ENCODE measurements at regions not wholly inside any gene's neighbourhood (a gene's known extent, or its start where the extent isn't known, plus 50 kb on each side); places are given as distances from the start of the nearest gene placed in this dataset.
"Not testable (repeated sequence)": the region's sequence is repeated elsewhere in the genome, so short reads cannot be mapped to it uniquely, and the experiment has no call there.

DNA sequence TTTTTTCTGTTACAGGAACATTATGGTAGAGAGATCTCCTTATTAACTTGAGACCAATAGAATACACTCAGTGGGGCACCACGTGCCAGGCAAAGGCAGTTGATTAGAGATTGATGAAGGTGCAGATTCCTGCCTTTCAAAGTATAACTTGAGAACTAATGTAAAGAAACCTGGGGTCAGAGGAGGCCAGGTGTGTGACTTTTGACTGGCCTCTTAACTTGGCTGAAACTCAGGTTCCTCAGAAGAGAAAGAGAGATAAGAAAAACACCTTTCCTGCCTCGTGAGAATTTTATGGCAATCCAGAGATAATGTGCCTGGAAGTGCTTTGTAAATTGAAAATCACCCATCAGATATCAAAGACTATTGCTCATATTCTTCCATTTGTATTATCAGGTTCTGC, 110.7 kb upstream of the GZMB start:
- H3K27ac ChIP-seq = no peak overlapping the region
- DNase-seq (ENCODE audit: low read depth, low spot score) = no peak

DNA sequence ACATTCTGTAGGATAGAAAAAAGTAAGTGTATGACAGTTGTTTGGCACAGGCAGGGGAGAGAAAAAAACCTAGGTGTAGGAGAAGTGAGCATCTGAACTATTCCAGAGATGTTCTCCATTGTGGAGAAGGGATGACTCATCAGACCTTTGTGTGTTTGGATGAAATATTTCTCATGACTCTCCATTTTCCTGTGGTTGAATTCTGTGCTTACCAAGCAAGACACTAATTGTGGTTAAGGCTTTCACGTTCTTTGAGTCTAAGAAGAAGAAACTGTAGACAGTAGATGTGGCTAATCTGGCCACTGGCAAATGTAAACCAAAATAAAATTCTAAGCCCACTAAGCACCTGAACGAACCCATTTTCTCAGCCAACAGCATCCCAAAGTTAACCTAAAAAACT, 107.9 kb upstream of the GZMB start:
- H3K27ac ChIP-seq = no peak overlapping the region
- DNase-seq (ENCODE audit: low read depth, low spot score) = peak; percentile 24

DNA sequence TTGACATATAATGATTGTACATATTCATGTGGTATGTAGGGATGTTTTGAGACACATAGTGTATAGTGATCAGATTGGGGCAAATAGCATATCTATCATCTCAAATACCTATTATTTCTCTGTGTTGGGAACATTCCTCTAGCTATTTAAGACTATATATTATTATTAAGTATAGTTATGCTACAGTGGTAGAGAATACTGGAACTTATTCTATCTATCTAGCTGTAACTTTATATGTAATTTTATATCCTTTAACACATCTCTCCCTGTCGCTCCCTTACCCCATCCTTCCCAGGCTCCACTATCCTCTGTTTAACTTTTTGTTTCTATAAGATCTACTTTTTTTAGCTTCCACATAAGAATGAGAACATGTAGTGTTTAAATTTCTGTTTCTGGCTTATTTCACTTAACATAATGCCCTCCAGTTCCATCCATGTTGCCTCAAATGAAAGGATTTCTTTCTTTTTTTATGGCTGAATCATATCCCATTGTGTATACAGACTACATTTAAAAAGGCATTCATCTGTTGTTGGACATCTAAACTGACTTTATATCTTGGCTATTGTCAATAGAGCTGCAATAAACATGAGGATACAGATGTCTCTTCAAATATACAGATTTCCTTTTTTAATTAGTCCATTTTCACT, 102.1 kb upstream of the GZMB start:
- H3K27ac ChIP-seq = no peak overlapping the region
- DNase-seq (ENCODE audit: low read depth, low spot score) = no peak

DNA sequence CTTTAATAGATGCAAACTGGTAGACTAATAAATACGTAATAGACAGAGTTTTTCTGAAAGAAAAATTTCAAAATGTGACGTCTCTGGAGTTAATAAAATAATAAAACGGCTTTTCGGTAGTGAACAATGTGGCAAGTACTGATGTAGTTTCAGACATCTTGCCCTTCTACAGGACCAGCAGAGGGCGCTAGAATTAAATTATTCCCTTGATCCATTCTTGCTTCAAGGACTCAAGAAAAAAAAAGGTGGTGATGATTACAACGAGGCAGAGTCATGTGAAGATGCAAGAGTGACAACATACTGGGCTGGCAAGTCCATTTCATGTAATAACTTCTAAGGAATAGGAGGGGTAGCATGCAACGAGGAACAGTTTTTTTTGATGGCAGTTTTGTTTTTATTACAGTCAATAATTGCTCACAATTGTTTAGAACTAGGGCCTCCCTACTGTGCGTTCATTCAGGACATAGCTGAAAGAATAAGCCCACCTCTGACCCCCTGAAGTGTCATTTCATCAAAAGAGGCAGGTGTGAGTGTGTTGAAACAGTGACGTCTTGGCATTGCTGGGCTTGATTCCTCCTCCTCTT, 101.0 kb upstream of the GZMB start:
- no peak for DNase-seq (ENCODE audit: low read depth, low spot score)
- H3K27ac ChIP-seq = no peak overlapping the region

- no peak for DNase-seq (ENCODE audit: low read depth, low spot score)
- no peak overlapping the region for H3K27ac ChIP-seq
These were observed 92.5 kb upstream of the GZMB start for GRCh38 chr14:24726480-24726879.

DNA sequence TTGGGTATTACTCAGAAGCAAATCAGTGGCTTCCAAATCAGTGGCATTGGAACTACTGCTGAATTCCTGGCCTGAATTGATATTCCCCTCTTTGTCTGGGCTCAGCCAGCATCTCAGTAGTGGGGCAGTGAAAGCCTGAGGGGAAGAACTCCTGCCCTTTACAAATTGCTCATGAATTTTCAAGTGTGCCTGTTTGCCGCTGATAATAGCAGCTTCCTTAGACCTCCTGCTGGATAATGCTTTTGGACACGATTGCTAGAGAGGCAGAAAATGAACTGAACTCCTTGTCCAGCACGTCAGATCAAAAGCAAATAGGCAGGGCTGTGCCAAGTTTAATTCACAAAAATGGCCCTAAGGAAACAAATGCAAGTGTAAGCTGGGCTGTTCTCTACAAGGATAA, 91.3 kb upstream of the GZMB start:
- H3K27ac ChIP-seq = no peak overlapping the region
- DNase-seq (ENCODE audit: low read depth, low spot score) = no peak

DNA sequence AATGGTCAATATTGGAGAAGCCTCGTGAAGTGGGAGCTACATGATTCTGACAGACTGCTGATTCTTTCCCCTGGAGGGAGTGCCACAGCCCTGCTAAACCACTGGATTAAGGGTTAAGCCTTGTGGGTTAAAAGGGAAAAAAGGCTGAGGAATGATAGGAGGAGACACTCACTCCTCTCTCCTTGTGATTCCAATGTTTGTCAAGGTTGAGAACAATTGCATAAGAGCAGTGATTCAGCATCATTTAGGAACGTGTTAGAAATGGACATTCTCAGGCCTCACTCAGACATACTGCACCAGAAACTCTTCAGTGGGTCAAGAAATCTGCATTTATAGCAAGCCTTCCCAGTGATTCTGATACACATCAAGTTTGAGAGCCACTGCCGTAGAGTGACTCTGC, 87.8 kb upstream of the GZMB start:
- H3K27ac ChIP-seq = no peak overlapping the region
- DNase-seq (ENCODE audit: low read depth, low spot score) = no peak

- no peak overlapping the region for H3K27ac ChIP-seq
- no peak for DNase-seq (ENCODE audit: low read depth, low spot score)
These were observed 81.2 kb upstream of the GZMB start for GRCh38 chr14:24715239-24715638.

DNA sequence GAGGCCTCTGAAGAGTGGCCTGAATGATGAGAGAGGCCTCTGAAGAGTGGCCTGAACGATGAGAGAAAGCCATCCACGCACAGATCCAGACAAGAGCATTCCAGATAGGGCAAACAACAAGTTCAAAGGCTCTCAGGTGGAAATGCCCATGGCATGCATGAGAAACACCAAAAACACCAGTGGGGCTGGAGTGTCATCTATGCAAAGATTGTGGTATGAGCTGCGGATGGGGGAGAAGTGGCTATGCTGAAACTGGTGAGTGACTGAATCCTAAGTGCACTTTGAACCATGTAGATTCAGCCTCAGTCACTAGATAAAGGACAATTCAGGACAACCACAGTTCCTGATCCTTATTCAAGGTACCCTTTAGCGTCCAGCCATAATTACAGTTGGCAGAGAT, 79.4 kb upstream of the GZMB start:
- no peak for DNase-seq (ENCODE audit: low read depth, low spot score)
- H3K27ac ChIP-seq = no peak overlapping the region

DNA sequence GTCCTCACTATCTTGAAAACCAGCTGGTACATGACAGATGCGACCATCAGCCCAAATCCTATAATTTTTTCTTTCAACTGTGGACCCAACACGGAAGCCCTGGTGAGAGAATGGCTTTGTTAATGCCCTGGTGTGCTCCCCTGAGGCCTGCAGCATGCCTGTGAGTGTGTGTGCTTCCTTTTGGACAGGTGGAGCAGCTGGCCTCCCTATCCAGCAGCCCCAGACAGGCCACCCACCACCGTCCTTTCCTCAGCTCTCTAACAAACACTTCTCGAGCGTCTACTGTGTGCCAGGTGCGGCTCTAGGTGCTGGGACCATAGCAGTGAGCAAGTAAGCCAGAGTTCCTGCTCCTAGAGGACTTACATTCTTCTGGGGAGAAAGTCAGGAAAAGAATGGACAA, 78.9 kb upstream of the GZMB start:
- no peak for DNase-seq (ENCODE audit: low read depth, low spot score)
- no peak overlapping the region for H3K27ac ChIP-seq

DNA sequence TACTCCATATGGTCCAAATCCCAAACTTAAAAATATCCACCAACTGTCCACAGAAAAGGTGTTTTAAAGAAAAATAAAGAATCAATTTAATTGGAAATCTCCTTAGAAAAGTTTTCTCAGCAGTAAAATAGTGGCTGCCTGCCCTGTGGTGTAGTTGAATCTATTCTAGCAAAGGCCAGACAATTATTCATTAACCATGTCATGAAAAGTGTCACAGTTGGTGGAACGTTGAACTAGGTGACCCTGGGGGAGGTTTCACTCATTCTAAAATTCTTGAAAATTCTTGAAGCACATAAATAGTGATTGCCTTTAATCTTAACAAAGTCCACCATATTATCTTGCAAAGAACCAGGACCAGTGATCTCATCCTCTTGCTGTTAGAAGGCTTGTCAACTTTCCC, 78.4 kb upstream of the GZMB start:
- DNase-seq (ENCODE audit: low read depth, low spot score) = no peak
- H3K27ac ChIP-seq = no peak overlapping the region

DNA sequence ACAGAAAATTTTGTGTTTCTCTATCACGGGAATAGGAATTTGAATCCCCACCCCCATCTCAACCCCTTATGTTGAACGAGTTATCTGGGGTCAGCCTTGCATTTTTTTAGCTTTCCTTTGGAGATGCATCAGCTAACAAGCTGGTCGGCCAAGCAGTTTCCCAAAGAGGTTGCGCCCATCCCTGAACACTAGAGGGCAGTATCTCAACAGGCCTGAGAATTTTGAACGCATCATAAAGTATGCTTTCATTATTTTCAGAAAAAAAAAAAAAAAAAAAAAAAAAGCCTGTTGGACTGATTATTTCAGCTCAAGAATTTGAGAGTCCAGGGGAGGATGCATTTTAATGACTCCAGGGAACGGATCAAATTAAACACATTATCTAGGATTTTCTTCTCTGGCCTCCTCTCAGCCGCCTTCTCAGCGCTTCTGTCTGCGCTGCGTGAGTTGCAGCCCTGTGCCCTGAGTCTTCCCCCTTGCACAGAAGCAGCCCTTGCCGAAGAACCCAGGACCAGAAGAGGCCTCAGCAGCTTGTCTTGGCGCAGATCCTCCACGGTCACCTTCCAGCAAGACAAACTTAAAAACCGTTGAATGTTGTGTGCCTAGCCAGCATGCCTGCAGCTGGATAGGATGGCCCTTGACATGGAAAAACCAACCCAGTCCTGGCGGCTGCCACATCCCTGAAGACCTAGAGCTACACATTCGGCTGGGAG, 76.6 kb upstream of the GZMB start:
- H3K27ac ChIP-seq = no peak overlapping the region
- no peak for DNase-seq (ENCODE audit: low read depth, low spot score)

DNA sequence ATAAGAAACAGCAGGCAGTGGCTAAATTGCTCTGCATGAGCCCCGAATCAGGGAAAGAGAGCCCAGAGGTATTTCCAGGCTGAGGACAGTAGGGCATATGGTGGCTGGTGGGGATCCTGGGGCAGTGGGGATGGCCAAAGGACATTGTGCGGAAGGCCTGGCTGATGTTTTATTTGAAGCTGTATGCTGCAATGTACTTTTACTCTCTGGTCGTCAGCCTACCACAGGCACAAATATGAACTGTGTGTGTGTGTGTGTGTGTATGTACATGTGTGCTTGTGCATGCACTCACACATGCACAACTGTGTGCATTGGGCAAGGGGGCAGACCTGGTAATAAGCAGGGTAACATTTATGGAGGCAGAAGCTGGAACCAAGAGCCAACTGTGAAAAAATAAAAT, 74.7 kb upstream of the GZMB start:
- DNase-seq (ENCODE audit: low read depth, low spot score) = no peak
- H3K27ac ChIP-seq = no peak overlapping the region

GRCh38 chr14:24706351-24706750, 72.4 kb upstream of the GZMB start:
- no peak for DNase-seq (ENCODE audit: low read depth, low spot score)
- H3K27ac ChIP-seq = no peak overlapping the region

- H3K27ac ChIP-seq = no peak overlapping the region
- no peak for DNase-seq (ENCODE audit: low read depth, low spot score)
These were observed 71.8 kb upstream of the GZMB start for GRCh38 chr14:24705840-24706239.

DNA sequence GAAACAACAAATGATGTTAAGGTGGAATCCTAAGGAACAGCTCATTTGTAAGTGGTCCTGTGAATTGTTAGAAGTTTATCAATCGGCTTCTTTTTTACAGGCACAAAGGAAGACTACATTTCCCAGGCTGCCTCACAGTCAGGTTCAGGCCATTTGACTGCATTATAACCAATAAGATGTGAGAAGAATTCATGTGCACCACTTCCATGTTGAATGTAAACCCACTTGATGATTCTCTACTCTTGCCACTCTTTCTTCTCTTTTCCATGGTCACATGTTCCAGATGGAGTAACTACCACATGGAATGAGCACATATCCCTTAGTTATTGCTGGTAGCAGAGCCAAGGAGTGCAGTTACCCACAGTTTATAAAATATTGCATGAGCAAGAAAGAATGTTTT, 67.1 kb upstream of the GZMB start:
- no peak for DNase-seq (ENCODE audit: low read depth, low spot score)
- H3K27ac ChIP-seq = no peak overlapping the region

- H3K27ac ChIP-seq = no peak overlapping the region
- no peak for DNase-seq (ENCODE audit: low read depth, low spot score)
These were observed 66.5 kb upstream of the GZMB start for GRCh38 chr14:24700511-24700910.

DNA sequence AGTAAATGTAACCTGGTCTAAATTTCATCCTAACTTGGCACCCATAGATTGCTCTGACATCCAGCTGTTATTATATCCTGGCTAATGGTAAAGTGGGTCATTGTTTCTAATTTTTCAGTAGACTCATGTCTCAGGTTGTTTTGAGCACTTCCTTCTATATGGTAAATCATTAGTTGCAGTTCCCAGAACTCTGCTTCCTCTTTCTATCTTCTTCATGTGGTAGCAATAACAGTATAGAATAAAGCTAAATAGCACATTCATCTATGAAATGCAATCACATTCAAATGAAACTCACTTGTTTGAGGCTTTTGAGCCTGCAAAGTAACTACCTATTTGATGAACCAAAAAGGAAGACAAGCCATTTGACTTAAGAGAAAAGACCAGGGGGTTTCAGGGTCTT, 65.1 kb upstream of the GZMB start:
- no peak overlapping the region for H3K27ac ChIP-seq
- DNase-seq (ENCODE audit: low read depth, low spot score) = no peak

DNA sequence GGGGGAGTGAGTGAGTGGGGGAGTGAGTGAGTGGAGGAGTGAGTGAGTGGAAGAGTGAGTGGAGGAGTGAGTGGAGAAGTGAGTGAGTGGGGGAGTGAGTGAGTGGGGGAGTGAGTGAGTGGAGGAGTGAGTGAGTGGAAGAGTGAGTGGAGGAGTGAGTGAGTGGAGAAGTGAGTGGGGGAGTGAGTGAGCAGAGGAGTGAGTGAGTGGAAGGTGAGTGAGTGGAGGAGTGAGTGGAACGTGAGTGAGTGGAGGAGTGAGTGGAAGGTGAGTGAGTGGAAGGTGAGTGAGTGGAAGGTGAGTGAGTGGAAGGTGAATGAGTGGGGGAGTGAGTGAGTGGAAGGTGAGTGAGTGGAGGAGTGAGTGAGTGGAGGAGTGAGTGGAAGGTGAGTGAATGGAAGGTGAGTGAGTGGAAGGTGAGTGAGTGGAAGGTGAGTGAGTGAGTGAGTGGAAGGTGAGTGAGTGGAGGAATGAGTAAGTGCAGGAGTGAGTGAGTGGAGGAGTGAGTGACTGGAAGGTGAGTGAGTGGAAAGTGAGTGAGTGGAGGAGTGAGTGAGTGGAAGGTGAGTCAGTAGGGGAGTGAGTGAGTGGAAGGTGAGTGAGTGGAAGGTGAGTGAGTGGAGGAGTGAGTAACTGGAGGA, 62.4 kb upstream of the GZMB start:
- not testable (repeated sequence) for H3K27ac ChIP-seq; DNase-seq (ENCODE audit: low read depth, low spot score)

GRCh38 chr14:24695265-24696241, 61.6 kb upstream of the GZMB start:
- DNase-seq (ENCODE audit: low read depth, low spot score) = no peak
- H3K27ac ChIP-seq = no peak overlapping the region

All from epithelial cell of prostate (primary cell).